ENCODE measurements at regions not wholly inside any gene's neighbourhood (a gene's known extent, or its start where the extent isn't known, plus 50 kb on each side); places are given as distances from the start of the nearest gene placed in this dataset.
A peak's percentile ranks its signal among the peaks of the same experiment; 100 is the strongest.

DNA sequence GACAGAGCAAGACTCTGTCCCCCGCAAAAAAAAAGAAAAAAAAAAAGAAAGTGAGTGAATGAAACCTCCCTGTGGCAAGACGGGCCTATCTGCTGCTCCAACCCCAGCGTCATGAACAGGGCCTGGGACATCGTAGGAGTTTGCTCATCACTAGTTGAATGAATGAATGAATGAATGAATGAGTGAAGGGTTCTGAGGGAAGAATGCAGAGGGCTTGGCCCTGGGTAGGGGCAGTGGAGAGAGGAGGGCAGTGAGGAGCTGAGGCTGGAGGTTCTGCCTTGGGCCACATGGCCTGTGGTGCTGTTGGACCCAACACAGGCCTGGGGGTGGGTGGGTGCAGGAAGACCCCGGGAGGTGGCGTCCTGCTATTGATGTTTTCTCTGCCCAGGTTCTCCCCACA, 125.5 kb upstream of the CIBAR2 start:
- no peaks in the 10 kb centered on the region for H3K9me3 ChIP-seq (ENCODE audit: control insufficient read depth, insufficient read depth, low read length)
- peak overlapping the region; percentile 31 for H4K5ac ChIP-seq (ENCODE audit: low read depth, low read length)
- intact Hi-C loops (cut with micrococcal nuclease) = loop anchor here (5.0 kb wide), 1 partner anchor 41 kb away; no protein-coding TSS in a partner anchor
- in situ Hi-C loops (cut with MboI; ENCODE audit: low sequenced_read_pairs) = no loop called here
- H2AFZ ChIP-seq (replicated peaks; ENCODE audit: low read length, poor library complexity) = peak overlapping the region; percentile 89
- H3K36me3 ChIP-seq (ENCODE audit: control insufficient read depth, insufficient read depth, low read length) = no peaks in the 10 kb centered on the region
- BruUV-seq (replicated peaks) = no TSS peak
- no peak for DNase-seq
- dilution Hi-C loops (cut with HindIII; ENCODE audit: low sequenced_read_pairs, unreplicated experiment) = no loop called here
- no peak overlapping the region for H3K56ac ChIP-seq (ENCODE audit: extremely low read depth, insufficient read depth, low read length)
- no peaks in the 10 kb centered on the region for H3K27me3 ChIP-seq (ENCODE audit: control insufficient read depth, insufficient read depth, low read length)
- H3K14ac ChIP-seq (replicated peaks; ENCODE audit: low read depth, low read length) = peak overlapping the region; percentile 64
- H4K8ac ChIP-seq (ENCODE audit: low read depth in 2 of 2, low read length in 2 of 2) = peak overlapping the region; percentile 74; a peak in 3 of 4 replicates
- no peak overlapping the region for H3K4me3 ChIP-seq (ENCODE audit: insufficient read depth, low read depth, low read length)
- POLR2A ChIA-PET (ENCODE audit: unreplicated experiment) = no interaction called here
- H2BK20ac ChIP-seq (ENCODE audit: low read depth, low read length) = peak overlapping the region; percentile 89
- WGBS, 2 experiments (ENCODE audit: extremely low coverage in 2 of 2, insufficient read length in 1 of 2) = 79% methylated on average over 3 of the region's 6 CpGs; no CpG with 5 or more reads in 1 of the 2 experiments
- peak overlapping the region; percentile 96 for H2AK5ac ChIP-seq (ENCODE audit: low read depth, low read length)
- H3K9me1 ChIP-seq (ENCODE audit: insufficient read depth, low read length) = peaks cover 23% of the 10 kb centered on the region
- CTCF ChIA-PET = no interaction called here
- H2AK9ac ChIP-seq (replicated peaks; ENCODE audit: low read depth, low read length, poor library complexity) = peak overlapping the region; percentile 73
- peak overlapping the region; percentile 53 for H3K23ac ChIP-seq (ENCODE audit: low read depth, low read length)
- no peak for TF ChIP-seq MXI1 (IDR thresholded peaks at IDR 0.05; ENCODE audit: borderline replicate concordance, low read depth, low read length)
- no peak for TF ChIP-seq RAD21 (IDR thresholded peaks at IDR 0.05; ENCODE audit: low read length)
- no peak for TF ChIP-seq BHLHE40 (IDR thresholded peaks at IDR 0.05; ENCODE audit: low read depth, low read length)
- no peak for TF ChIP-seq CHD1 (IDR thresholded peaks at IDR 0.05; ENCODE audit: low read depth, low read length)
- TF ChIP-seq CEBPB (IDR thresholded peaks at IDR 0.05; ENCODE audit: low read depth, low read length) = no peak
- TF ChIP-seq, protein P1, sequence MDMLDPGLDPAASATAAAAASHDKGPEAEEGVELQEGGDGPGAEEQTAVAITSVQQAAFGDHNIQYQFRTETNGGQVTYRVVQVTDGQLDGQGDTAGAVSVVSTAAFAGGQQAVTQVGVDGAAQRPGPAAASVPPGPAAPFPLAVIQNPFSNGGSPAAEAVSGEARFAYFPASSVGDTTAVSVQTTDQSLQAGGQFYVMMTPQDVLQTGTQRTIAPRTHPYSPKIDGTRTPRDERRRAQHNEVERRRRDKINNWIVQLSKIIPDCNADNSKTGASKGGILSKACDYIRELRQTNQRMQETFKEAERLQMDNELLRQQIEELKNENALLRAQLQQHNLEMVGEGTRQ (IDR thresholded peaks at IDR 0.05; ENCODE audit: low read depth, low read length) = no peak
- TF ChIP-seq NFE2L2 (IDR thresholded peaks at IDR 0.05; ENCODE audit: low read depth, low read length) = no peak
- TF ChIP-seq, protein P2, sequence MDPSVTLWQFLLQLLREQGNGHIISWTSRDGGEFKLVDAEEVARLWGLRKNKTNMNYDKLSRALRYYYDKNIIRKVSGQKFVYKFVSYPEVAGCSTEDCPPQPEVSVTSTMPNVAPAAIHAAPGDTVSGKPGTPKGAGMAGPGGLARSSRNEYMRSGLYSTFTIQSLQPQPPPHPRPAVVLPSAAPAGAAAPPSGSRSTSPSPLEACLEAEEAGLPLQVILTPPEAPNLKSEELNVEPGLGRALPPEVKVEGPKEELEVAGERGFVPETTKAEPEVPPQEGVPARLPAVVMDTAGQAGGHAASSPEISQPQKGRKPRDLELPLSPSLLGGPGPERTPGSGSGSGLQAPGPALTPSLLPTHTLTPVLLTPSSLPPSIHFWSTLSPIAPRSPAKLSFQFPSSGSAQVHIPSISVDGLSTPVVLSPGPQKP (IDR thresholded peaks at IDR 0.05; ENCODE audit: borderline replicate concordance, low read depth, low read length) = no peak
- no peak for TF ChIP-seq RFX5 (IDR thresholded peaks at IDR 0.05; ENCODE audit: low read depth, low read length)
- TF ChIP-seq SMC3 (IDR thresholded peaks at IDR 0.05; ENCODE audit: low read depth, low read length) = no peak
- TF ChIP-seq, protein P3, sequence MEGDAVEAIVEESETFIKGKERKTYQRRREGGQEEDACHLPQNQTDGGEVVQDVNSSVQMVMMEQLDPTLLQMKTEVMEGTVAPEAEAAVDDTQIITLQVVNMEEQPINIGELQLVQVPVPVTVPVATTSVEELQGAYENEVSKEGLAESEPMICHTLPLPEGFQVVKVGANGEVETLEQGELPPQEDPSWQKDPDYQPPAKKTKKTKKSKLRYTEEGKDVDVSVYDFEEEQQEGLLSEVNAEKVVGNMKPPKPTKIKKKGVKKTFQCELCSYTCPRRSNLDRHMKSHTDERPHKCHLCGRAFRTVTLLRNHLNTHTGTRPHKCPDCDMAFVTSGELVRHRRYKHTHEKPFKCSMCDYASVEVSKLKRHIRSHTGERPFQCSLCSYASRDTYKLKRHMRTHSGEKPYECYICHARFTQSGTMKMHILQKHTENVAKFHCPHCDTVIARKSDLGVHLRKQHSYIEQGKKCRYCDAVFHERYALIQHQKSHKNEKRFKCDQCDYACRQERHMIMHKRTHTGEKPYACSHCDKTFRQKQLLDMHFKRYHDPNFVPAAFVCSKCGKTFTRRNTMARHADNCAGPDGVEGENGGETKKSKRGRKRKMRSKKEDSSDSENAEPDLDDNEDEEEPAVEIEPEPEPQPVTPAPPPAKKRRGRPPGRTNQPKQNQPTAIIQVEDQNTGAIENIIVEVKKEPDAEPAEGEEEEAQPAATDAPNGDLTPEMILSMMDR (conservative IDR thresholded peaks at IDR 0.05; ENCODE audit: low read depth, low read length) = no peak
- TF ChIP-seq RCOR1 (IDR thresholded peaks at IDR 0.05; ENCODE audit: insufficient replicate concordance, low read length) = no peak
- TF ChIP-seq FOS (IDR thresholded peaks at IDR 0.05; ENCODE audit: low read depth, low read length) = no peak
- peak overlapping the region; percentile 91 for H2BK120ac ChIP-seq (ENCODE audit: low read depth, low read length)
- H3K79me1 ChIP-seq (ENCODE audit: low read depth in 1 of 2, low read length in 2 of 2) = peaks cover 37 to 86% of the 10 kb centered on the region in 2 experiments
- H2BK5ac ChIP-seq (ENCODE audit: low read depth, low read length, poor library complexity, severe bottlenecking) = peak overlapping the region; percentile 77
- ATAC-seq (ENCODE audit: low read depth) = no peak
- H4K91ac ChIP-seq (ENCODE audit: insufficient read depth, low read depth, low read length) = peak overlapping the region; percentile 96
- H3K4me2 ChIP-seq (ENCODE audit: low read depth, low read length) = peak overlapping the region; percentile 22
- peak overlapping the region; percentile 96; the same call in 1 of the 3 replicates for H2BK15ac ChIP-seq (ENCODE audit: low read depth, low read length)
- peak overlapping the region; percentile 36; the same call in 1 of the 2 replicates for H3K9ac ChIP-seq (ENCODE audit: low read depth, low read length)
- H3K27ac ChIP-seq (ENCODE audit: insufficient read depth, low read length) = peak overlapping the region; percentile 84
- H3K18ac ChIP-seq (ENCODE audit: low read depth, low read length) = peak overlapping the region; percentile 43
- H3K4ac ChIP-seq (ENCODE audit: low read depth, low read length) = peak overlapping the region; percentile 95
- peaks cover 35% of the 10 kb centered on the region for H3K4me1 ChIP-seq (ENCODE audit: control insufficient read depth, insufficient read depth, low read length)
- H4K20me1 ChIP-seq (ENCODE audit: insufficient read depth, low read length) = peaks cover 14% of the 10 kb centered on the region

All from IMR-90 (cell line).